Mammary epithelial cell (primary cell): ENCODE measurements at regions not wholly inside any gene's neighbourhood (a gene's known extent, or its start where the extent isn't known, plus 50 kb on each side); places are given as distances from the start of the nearest gene placed in this dataset.

Experiments
- CTCF ChIP-seq, 2 donors: IDR thresholded peaks in 1 of 2; conservative IDR thresholded peaks in 1 of 2; 2 replicates each; pipeline ENCODE4 v1.5.1; 2011 to 2012; ENCODE audit warnings: inconsistent platforms in 2 of 2, low read length in 2 of 2, mild to moderate bottlenecking in 2 of 2, control low read depth in 1 of 2, low read depth in 1 of 2; ENCODE audit not compliant: insufficient read depth in 1 of 2; ENCODE audit errors: extremely low read depth in 1 of 2
- EZH2 ChIP-seq: IDR thresholded peaks from 2 replicates; pipeline ENCODE4 v1.6.1; 2012; ENCODE audit warnings: low read length, inconsistent platforms, borderline replicate concordance

- TF ChIP-seq CTCF (conservative IDR thresholded peaks at IDR 0.05 in 1 of 2, IDR thresholded peaks at IDR 0.05 in 1 of 2; ENCODE audit: extremely low read depth in 1 of 2, insufficient read depth in 1 of 2, low read depth in 1 of 2, low read length in 2 of 2) (no peak), EZH2 (no peak)
Measured at GRCh38 chr13:82522872-82523271, 1359.4 kb downstream of the SLITRK1 start.
